ENCODE measurements at regions not wholly inside any gene's neighbourhood (a gene's known extent, or its start where the extent isn't known, plus 50 kb on each side); places are given as distances from the start of the nearest gene placed in this dataset.
A peak's percentile ranks its signal among the peaks of the same experiment; 100 is the strongest.

GRCh38 chr2:67564626-67565025, 167.5 kb downstream of the ETAA1 start:
- no peak overlapping the region for H3K27ac ChIP-seq (ENCODE audit: low read depth)

More at GRCh38 chr2:67564626-67565025, 167.5 kb downstream of the ETAA1 start:
- H3K4me2 ChIP-seq = no peak overlapping the region
- no peaks in the 10 kb centered on the region for H3K27me3 ChIP-seq (ENCODE audit: insufficient read depth)
- DNase-seq (ENCODE audit: low spot score) (no peak), ATAC-seq (no peak)
- no peak for TF ChIP-seq EZH2phosphoT487 (IDR thresholded peaks at IDR 0.05; ENCODE audit: unreplicated experiment)
- TF ChIP-seq STAT1 (IDR thresholded peaks at IDR 0.05; ENCODE audit: unreplicated experiment) = no peak
- TF ChIP-seq ZNF462 (CRISPR knock-in tag; IDR thresholded peaks at IDR 0.05) = no peak
- TF ChIP-seq NANOG (IDR thresholded peaks at IDR 0.05; ENCODE audit: borderline replicate concordance) = no peak
- no peak for TF ChIP-seq REST (IDR thresholded peaks at IDR 0.05; ENCODE audit: unreplicated experiment)
- TF ChIP-seq CTCF (conservative IDR thresholded peaks at IDR 0.05; ENCODE audit: low read depth in 2 of 2) = no peak
- TF ChIP-seq CREB1 (CRISPR knock-in tag; IDR thresholded peaks at IDR 0.05; ENCODE audit: low read depth) = no peak
- TF ChIP-seq ZNF331 (CRISPR knock-in tag; IDR thresholded peaks at IDR 0.05; ENCODE audit: low read depth) = no peak
- no peak for TF ChIP-seq ZNF114 (CRISPR knock-in tag; IDR thresholded peaks at IDR 0.05)
- no peak for TF ChIP-seq EZH2 (IDR thresholded peaks at IDR 0.05; ENCODE audit: low read depth, unreplicated experiment)
- no peak for TF ChIP-seq POLR2AphosphoS5 (IDR thresholded peaks at IDR 0.05; ENCODE audit: low read depth)
- no peak for TF ChIP-seq JUNB (IDR thresholded peaks at IDR 0.05; ENCODE audit: unreplicated experiment)
- TF ChIP-seq ETS1 (IDR thresholded peaks at IDR 0.05) = no peak
- H2AFZ ChIP-seq = peak overlapping the region; percentile 52; the same call in 1 of the 2 replicates
- Mint-ChIP-seq H3K36me3 (ENCODE audit: low read depth) (no peaks in the 10 kb centered on the region), H3K4me1 (no peaks in the 10 kb centered on the region), H3K4me3 (no peak overlapping the region), H3K27me3 (ENCODE audit: insufficient read depth, low read depth, poor library complexity) (no peaks in the 10 kb centered on the region), H3K27ac (no peak overlapping the region), H3K9me3 (no peaks in the 10 kb centered on the region)
- H3K4me3 ChIP-seq = no peak overlapping the region
- H4K20me1 ChIP-seq (replicated peaks; ENCODE audit: insufficient read depth) = no peaks in the 10 kb centered on the region
- H3K4me1 ChIP-seq (ENCODE audit: insufficient read depth) = no peaks in the 10 kb centered on the region
- no peaks in the 10 kb centered on the region for H3K79me2 ChIP-seq (replicated peaks; ENCODE audit: insufficient read depth)
- no peaks in the 10 kb centered on the region for H3K36me3 ChIP-seq (ENCODE audit: insufficient read depth)
- 0 out of 2 replicates have a peak, but pooled peaks cover 4% of the 10 kb centered on the region for H3K9me2 ChIP-seq (ENCODE audit: insufficient read depth)
- no peaks in the 10 kb centered on the region for H3F3A ChIP-seq (replicated peaks; ENCODE audit: low read depth)
